ENCODE measurements at regions not wholly inside any gene's neighbourhood (a gene's known extent, or its start where the extent isn't known, plus 50 kb on each side); places are given as distances from the start of the nearest gene placed in this dataset.
A peak's percentile ranks its signal among the peaks of the same experiment; 100 is the strongest.

- no peak overlapping the region for H3K4me3 ChIP-seq (ENCODE audit: extremely low read depth in 1 of 4, insufficient read depth in 2 of 4, low read depth in 3 of 4, low read length in 4 of 4)
- H3K36me3 ChIP-seq (ENCODE audit: control insufficient read depth in 2 of 4, insufficient read depth in 4 of 4, low read length in 3 of 4) = no peaks in the 10 kb centered on the region; a peak in 1 of 8 replicates
- peak overlapping the region; percentile 28; the same call in 1 of the 2 replicates for H2AFZ ChIP-seq (ENCODE audit: low read length)
- no peak overlapping the region for H3K4me2 ChIP-seq (ENCODE audit: insufficient read depth in 1 of 2, low read depth in 2 of 2, low read length in 2 of 2)
- no peak overlapping the region for H3K23ac ChIP-seq (ENCODE audit: insufficient read length)
- no peak overlapping the region for H4K91ac ChIP-seq (replicated peaks; ENCODE audit: insufficient read length, low read length)
- FAIRE-seq (no peak), DNase-seq (ENCODE audit: low read depth in 1 of 2, low spot score in 2 of 2) (no peak)
- POLR2A ChIA-PET (ENCODE audit: partially characterized antibody) = no interaction called here
- no peak overlapping the region for H3K14ac ChIP-seq (ENCODE audit: insufficient read length)
- peak overlapping the region; percentile 87 for H2BK120ac ChIP-seq (replicated peaks; ENCODE audit: low read depth, low read length)
- TF ChIP-seq RFX5 (IDR thresholded peaks at IDR 0.05; ENCODE audit: borderline replicate concordance, low read depth, low read length) = no peak
- no peak for TF ChIP-seq TCF12 (IDR thresholded peaks at IDR 0.05; ENCODE audit: low read depth, low read length)
- TF ChIP-seq RBBP5 (IDR thresholded peaks at IDR 0.05; ENCODE audit: borderline replicate concordance, low read depth, low read length) = no peak
- no peak for TF ChIP-seq SP4 (IDR thresholded peaks at IDR 0.05; ENCODE audit: low read length)
- no peak for TF ChIP-seq RNF2 (IDR thresholded peaks at IDR 0.05; ENCODE audit: borderline replicate concordance, low read depth, low read length, missing control alignments, poor library complexity, severe bottlenecking)
- no peak for TF ChIP-seq POU5F1 (IDR thresholded peaks at IDR 0.05; ENCODE audit: low read depth, low read length)
- no peak for TF ChIP-seq SRF (IDR thresholded peaks at IDR 0.05; ENCODE audit: low read depth, low read length)
- no peak overlapping the region for H3K4ac ChIP-seq (replicated peaks; ENCODE audit: insufficient read length, low read depth, low read length)
- H3K4me1 ChIP-seq (replicated peaks in 1 of 4; ENCODE audit: control insufficient read depth in 3 of 4, insufficient read depth in 4 of 4, low read length in 3 of 4) = peaks cover 0 to 7% (median 3%) of the 10 kb centered on the region in 4 experiments; a peak in 4 of 7 replicates
- no peak overlapping the region for H2BK5ac ChIP-seq (ENCODE audit: low read depth, low read length)
- H3K79me2 ChIP-seq (ENCODE audit: control insufficient read depth in 1 of 2, insufficient read depth in 2 of 2, low read length in 2 of 2) = no peaks in the 10 kb centered on the region
- no peaks in the 10 kb centered on the region for H3K9me3 ChIP-seq (ENCODE audit: insufficient read depth in 2 of 2, low read depth in 1 of 2, low read length in 1 of 2)
- H4K5ac ChIP-seq (ENCODE audit: insufficient read length, low read depth, low read length) = no peak overlapping the region
- no peaks in the 10 kb centered on the region for H3K27me3 ChIP-seq (replicated peaks in 1 of 4; ENCODE audit: control insufficient read depth in 3 of 4, extremely low read depth in 1 of 4, insufficient read depth in 3 of 4, low read length in 3 of 4)
- H4K20me1 ChIP-seq (replicated peaks in 1 of 2; ENCODE audit: control insufficient read depth in 1 of 2, insufficient read depth in 2 of 2, low read length in 2 of 2) = no peaks in the 10 kb centered on the region
- no peak overlapping the region for H2AK5ac ChIP-seq (ENCODE audit: low read depth, low read length)
- H4K8ac ChIP-seq (ENCODE audit: extremely low read depth, insufficient read depth, low read length) = no peak overlapping the region
- CTCF ChIA-PET (ENCODE audit: partially characterized antibody) = interaction anchor here (0.6 to 2.2 kb wide), 5 partner anchors 14 to 177 kb away, joined by 3 to 5 read pairs (median 3); no protein-coding TSS in a partner anchor
- no peak overlapping the region for H2BK15ac ChIP-seq (ENCODE audit: low read length)
- H3K79me1 ChIP-seq (ENCODE audit: low read depth, low read length) = no peaks in the 10 kb centered on the region
- 66% methylated on average over 4 of the region's 4 CpGs; no CpG with 5 or more reads in 1 of the 2 experiments for WGBS, 2 experiments (ENCODE audit: extremely low coverage in 1 of 2, insufficient coverage in 1 of 2, insufficient read length in 1 of 2, insufficient replicate concordance in 2 of 2, low coverage in 1 of 2, low lambda C conversion rate in 2 of 2, missing lambda C conversion rate in 1 of 2)
- no peak overlapping the region for H3K27ac ChIP-seq (ENCODE audit: low read depth, low read length)
- no peak overlapping the region for H3K18ac ChIP-seq (ENCODE audit: extremely low read depth, low read length)
- H3K9ac ChIP-seq (replicated peaks in 1 of 4; ENCODE audit: extremely low read depth in 1 of 4, low read depth in 3 of 4, low read length in 3 of 4) = no peak overlapping the region
- H3K23me2 ChIP-seq (ENCODE audit: low read depth, low read length) = no peaks in the 10 kb centered on the region
- no peak overlapping the region for H2BK20ac ChIP-seq (ENCODE audit: low read length)
- no peak overlapping the region for H3K56ac ChIP-seq (replicated peaks; ENCODE audit: insufficient read length, low read depth, low read length)
- no peak overlapping the region for H2BK12ac ChIP-seq (ENCODE audit: low read depth, low read length)
Measured at GRCh38 chr3:177538048-177538749, 340.9 kb upstream of the TBL1XR1 start.
